NCI-H2081 treated with DMSO at 0.1 percent for 48 hours (cell line): ENCODE measurements at regions not wholly inside any gene's neighbourhood (a gene's known extent, or its start where the extent isn't known, plus 50 kb on each side); places are given as distances from the start of the nearest gene placed in this dataset.

ENCODE experiments used
- DNase-seq: peaks from one replicate; lab custom pipeline; 2025; lab: John Stamatoyannopoulos, UW

- no peak for DNase-seq
Observed at GRCh38 chr2:172361840-172362239, 65.5 kb upstream of the ITGA6 start.

DNA sequence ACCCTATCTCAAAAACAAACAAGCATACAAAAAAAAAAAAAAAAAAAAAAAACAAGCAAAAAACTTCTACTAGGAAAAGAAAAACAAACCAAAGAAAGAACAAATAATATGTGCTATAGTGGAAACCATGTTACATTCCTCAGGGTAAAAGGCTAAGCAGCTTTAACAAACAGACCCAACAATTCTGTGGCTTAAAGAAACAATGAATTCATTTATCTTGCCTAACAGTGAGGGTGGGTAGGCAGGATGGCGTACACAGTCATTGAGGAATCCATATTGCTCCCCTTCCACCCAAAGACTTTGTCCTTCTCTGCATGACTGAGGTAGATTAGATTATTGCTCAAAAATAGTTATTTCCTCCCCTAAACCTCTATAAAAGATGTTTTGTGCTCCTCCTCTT lies 63.1 kb upstream of the ITGA6 start:
- no peak for DNase-seq

DNA sequence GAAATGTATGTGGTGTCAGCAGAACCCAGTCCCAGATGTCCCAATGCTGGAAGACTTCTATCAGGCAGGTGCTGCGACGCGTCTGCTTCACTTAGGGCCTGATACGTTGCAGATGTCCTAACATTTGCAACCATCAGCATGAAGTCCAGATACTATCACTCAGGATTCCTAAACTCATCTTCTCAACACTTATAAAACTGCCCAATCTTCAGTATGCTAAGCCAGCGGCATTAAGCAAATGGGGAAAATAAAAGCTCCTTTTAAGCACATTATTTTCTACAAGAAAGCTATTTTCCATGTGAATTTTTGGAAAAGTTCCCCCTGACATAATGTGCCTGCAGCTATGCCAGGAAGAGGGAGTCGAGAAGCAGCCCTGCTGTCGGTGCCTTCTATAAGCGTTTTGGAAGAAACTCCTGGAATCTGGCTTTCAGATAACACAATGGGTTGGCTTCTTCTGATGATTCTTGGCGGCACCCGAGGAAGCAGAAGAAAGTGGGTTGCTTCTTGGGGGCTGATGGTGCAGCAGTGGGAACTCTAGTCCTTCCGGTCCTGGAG lies 60.7 kb upstream of the ITGA6 start:
- no peak for DNase-seq

- no peak for DNase-seq
Observed at GRCh38 chr2:172370821-172371455, 56.4 kb upstream of the ITGA6 start.

- no peak for DNase-seq
Observed at GRCh38 chr2:172372436-172372835, 55.0 kb upstream of the ITGA6 start.

GRCh38 chr2:172373076-172373475 lies 54.3 kb upstream of the ITGA6 start:
- no peak for DNase-seq

DNA sequence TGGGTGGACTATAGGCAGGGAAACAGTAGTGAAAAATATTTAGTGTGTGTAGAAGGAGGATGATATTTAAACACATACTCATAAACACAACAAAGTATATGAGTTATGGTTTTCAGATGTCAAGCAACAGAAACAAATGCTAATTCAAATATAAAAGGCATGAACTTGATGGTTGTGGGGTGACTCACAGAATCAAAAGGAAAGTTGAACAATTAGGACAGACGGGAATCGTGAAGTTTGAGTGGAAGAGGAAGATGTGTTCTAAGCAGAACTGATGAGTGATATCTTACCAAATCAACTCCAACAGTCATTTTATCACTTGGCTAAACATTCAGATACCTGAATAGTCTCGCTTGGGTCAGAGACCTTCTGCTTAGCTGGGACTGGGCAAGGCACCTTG lies 53.6 kb upstream of the ITGA6 start:
- DNase-seq = no peak

GRCh38 chr2:172374318-172375240 lies 52.8 kb upstream of the ITGA6 start:
- no peak for DNase-seq

- DNase-seq = no peak
Observed at GRCh38 chr2:172375251-172375650, 52.1 kb upstream of the ITGA6 start.

DNA sequence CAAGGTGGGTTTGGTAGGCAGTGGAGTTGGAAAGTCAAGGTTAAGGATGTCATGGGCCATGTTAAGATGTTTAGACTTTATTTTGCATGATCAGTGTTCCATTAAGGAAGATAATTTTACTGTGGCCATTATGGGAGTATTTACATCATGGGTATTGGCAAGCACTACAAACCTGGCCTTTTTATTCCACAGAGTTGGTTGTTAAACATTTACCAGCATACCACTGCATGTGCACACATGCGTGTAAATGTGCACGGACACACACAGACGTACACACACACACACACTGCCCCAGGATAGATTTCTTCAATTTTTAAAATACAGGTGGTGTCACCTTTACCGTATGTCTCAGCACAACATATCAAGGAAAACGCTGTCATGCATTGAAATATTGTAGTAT lies 51.4 kb upstream of the ITGA6 start:
- no peak for DNase-seq

- DNase-seq = no peak
Observed at GRCh38 chr2:172376505-172377125, 50.8 kb upstream of the ITGA6 start.

DNA sequence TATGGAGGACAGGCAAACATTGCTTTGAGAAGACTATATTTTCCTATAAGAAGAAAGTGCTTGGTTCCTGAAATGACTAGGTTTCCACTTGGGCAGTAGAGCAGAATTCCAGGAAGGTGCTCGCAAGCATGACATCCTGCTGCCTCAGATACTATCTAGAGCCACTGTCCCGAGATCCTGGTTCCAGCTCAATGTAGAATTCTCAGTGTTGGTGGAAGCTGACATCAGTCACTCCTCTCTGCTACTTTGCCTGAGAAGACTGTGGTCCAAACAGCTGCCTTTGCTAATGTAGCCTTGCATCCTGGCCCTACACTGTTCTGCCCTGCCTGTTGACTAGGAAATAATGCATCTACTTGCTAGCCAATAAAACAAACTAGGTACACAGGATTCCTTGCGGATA lies 50.0 kb upstream of the ITGA6 start:
- DNase-seq = no peak
